ENCODE measurements at regions not wholly inside any gene's neighbourhood (a gene's known extent, or its start where the extent isn't known, plus 50 kb on each side); places are given as distances from the start of the nearest gene placed in this dataset.
"Not testable (repeated sequence)": the region's sequence is repeated elsewhere in the genome, so short reads cannot be mapped to it uniquely, and the experiment has no call there.

DNA sequence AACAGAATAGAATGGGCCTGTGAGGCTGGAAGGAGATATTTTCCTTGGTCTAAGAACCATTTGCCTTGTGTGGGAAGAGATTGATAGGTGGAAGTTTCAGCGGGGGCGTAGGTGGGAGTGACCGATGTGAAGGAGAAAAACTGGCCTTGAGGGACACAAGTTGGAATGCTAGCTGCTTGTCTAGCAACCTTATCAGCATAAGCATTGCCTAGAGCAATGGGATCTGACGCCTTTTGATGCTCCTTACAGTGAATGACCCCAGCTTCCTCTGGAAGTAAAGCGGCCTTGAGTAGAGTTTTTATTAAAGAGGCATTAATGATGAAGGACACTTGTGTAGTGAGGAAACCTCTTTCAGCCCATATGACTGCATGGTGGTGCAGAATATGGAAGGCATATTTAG is 843.8 kb upstream of the ANO3 start:
- TF ChIP-seq YY1 (IDR thresholded peaks at IDR 0.05; ENCODE audit: insufficient read depth, insufficient read length); SUZ12 (IDR thresholded peaks at IDR 0.05; ENCODE audit: extremely low read depth, insufficient read depth, insufficient read length): not testable (repeated sequence)

Data from NT2/D1 (cell line).